ENCODE measurements at regions not wholly inside any gene's neighbourhood (a gene's known extent, or its start where the extent isn't known, plus 50 kb on each side); places are given as distances from the start of the nearest gene placed in this dataset.

DNA sequence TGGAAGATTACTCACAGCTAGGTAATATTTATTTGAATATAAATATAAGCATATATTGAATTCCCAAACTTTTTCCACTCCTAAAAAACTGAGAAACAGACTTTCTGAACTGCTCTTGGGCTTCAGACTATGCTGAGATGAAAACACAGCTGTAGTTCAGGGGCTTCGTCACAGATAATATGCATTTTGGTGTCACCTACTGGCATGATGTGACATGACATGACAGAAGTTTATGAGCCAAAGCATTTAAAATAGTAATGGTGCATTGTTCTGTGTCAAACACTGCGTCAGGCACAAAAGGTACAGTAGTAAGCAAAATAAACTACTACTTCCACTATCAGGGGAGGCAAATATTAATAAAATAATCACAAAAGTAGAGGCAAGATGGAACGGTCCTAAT, 171.3 kb downstream of the BTC start:
- TF ChIP-seq ZFP3 (CRISPR knock-in tag; IDR thresholded peaks at IDR 0.05) (no peak), TCF4 (CRISPR knock-in tag; IDR thresholded peaks at IDR 0.05; ENCODE audit: borderline replicate concordance) (no peak), TOX (CRISPR knock-in tag; IDR thresholded peaks at IDR 0.05; ENCODE audit: borderline replicate concordance) (no peak), ZNF8 (CRISPR knock-in tag; IDR thresholded peaks at IDR 0.05) (no peak), GLIS3 (CRISPR knock-in tag; IDR thresholded peaks at IDR 0.05) (no peak), ISL1 (CRISPR knock-in tag; IDR thresholded peaks at IDR 0.05) (no peak), PPARA (CRISPR knock-in tag; IDR thresholded peaks at IDR 0.05; ENCODE audit: borderline replicate concordance) (no peak), CSDC2 (CRISPR knock-in tag; IDR thresholded peaks at IDR 0.05) (no peak), ZNF565 (CRISPR knock-in tag; conservative IDR thresholded peaks at IDR 0.05; ENCODE audit: low read depth) (no peak), ARNTL (CRISPR knock-in tag; IDR thresholded peaks at IDR 0.05; ENCODE audit: borderline replicate concordance, low read depth) (no peak), ZNF70 (CRISPR knock-in tag; IDR thresholded peaks at IDR 0.05) (no peak), ZC3H10 (CRISPR knock-in tag; IDR thresholded peaks at IDR 0.05) (no peak), ZFP30 (CRISPR knock-in tag; IDR thresholded peaks at IDR 0.05) (no peak)
- TF ChIP-seq, protein P1, sequence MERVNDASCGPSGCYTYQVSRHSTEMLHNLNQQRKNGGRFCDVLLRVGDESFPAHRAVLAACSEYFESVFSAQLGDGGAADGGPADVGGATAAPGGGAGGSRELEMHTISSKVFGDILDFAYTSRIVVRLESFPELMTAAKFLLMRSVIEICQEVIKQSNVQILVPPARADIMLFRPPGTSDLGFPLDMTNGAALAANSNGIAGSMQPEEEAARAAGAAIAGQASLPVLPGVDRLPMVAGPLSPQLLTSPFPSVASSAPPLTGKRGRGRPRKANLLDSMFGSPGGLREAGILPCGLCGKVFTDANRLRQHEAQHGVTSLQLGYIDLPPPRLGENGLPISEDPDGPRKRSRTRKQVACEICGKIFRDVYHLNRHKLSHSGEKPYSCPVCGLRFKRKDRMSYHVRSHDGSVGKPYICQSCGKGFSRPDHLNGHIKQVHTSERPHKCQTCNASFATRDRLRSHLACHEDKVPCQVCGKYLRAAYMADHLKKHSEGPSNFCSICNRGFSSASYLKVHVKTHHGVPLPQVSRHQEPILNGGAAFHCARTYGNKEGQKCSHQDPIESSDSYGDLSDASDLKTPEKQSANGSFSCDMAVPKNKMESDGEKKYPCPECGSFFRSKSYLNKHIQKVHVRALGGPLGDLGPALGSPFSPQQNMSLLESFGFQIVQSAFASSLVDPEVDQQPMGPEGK (CRISPR knock-in tag; IDR thresholded peaks at IDR 0.05; ENCODE audit: borderline replicate concordance): no peak
- TF ChIP-seq, protein P2, sequence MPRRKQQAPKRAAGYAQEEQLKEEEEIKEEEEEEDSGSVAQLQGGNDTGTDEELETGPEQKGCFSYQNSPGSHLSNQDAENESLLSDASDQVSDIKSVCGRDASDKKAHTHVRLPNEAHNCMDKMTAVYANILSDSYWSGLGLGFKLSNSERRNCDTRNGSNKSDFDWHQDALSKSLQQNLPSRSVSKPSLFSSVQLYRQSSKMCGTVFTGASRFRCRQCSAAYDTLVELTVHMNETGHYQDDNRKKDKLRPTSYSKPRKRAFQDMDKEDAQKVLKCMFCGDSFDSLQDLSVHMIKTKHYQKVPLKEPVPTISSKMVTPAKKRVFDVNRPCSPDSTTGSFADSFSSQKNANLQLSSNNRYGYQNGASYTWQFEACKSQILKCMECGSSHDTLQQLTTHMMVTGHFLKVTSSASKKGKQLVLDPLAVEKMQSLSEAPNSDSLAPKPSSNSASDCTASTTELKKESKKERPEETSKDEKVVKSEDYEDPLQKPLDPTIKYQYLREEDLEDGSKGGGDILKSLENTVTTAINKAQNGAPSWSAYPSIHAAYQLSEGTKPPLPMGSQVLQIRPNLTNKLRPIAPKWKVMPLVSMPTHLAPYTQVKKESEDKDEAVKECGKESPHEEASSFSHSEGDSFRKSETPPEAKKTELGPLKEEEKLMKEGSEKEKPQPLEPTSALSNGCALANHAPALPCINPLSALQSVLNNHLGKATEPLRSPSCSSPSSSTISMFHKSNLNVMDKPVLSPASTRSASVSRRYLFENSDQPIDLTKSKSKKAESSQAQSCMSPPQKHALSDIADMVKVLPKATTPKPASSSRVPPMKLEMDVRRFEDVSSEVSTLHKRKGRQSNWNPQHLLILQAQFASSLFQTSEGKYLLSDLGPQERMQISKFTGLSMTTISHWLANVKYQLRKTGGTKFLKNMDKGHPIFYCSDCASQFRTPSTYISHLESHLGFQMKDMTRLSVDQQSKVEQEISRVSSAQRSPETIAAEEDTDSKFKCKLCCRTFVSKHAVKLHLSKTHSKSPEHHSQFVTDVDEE (CRISPR knock-in tag; IDR thresholded peaks at IDR 0.05): no peak
- TF ChIP-seq, protein P3, sequence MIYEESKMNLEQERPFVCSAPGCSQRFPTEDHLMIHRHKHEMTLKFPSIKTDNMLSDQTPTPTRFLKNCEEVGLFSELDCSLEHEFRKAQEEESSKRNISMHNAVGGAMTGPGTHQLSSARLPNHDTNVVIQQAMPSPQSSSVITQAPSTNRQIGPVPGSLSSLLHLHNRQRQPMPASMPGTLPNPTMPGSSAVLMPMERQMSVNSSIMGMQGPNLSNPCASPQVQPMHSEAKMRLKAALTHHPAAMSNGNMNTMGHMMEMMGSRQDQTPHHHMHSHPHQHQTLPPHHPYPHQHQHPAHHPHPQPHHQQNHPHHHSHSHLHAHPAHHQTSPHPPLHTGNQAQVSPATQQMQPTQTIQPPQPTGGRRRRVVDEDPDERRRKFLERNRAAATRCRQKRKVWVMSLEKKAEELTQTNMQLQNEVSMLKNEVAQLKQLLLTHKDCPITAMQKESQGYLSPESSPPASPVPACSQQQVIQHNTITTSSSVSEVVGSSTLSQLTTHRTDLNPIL (CRISPR knock-in tag; IDR thresholded peaks at IDR 0.05; ENCODE audit: low read depth): no peak
- TF ChIP-seq, protein P4, sequence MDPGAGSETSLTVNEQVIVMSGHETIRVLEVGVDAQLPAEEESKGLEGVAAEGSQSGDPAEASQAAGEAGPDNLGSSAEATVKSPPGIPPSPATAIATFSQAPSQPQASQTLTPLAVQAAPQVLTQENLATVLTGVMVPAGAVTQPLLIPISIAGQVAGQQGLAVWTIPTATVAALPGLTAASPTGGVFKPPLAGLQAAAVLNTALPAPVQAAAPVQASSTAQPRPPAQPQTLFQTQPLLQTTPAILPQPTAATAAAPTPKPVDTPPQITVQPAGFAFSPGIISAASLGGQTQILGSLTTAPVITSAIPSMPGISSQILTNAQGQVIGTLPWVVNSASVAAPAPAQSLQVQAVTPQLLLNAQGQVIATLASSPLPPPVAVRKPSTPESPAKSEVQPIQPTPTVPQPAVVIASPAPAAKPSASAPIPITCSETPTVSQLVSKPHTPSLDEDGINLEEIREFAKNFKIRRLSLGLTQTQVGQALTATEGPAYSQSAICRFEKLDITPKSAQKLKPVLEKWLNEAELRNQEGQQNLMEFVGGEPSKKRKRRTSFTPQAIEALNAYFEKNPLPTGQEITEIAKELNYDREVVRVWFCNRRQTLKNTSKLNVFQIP (CRISPR knock-in tag; IDR thresholded peaks at IDR 0.05; ENCODE audit: borderline replicate concordance, low read depth): no peak

DNA sequence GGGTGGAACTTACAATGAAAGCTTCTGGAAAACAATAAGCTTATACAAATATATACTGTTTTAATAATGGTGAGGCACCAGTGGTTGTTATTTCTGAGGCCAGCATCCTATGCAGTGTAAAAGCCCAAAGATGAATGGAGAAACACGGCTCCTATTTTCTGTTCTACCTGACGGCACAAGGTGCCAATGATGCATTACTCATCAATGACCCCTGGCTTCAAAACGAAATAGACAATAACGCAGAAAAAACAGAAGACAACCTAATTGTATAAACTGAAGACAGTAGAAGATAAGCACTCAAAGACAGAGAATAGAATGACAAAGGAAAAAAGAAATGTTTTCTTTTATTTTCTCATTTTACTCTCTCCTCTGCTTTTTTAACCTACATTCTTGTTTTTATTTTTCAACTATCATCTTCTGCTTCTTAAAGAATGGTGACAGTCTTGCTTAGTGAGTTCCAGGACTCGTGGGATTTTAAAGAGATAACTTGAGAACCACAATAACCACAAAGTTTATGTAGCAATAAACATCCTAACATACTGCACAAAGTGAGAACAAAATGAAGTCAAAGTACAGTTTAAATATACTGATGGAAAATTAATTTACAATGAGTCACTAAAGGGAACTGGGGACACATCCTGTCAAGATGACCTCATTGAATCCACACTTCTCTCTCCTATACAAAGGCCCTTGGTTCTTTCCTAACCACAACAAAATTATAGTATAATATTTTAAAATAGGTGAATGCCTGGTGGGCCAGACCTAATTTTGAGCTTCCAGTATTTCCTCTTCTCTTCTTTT, 169.8 kb downstream of the BTC start:
- TF ChIP-seq, protein P2 (CRISPR knock-in tag; IDR thresholded peaks at IDR 0.05): no peak
- TF ChIP-seq, protein P4 (CRISPR knock-in tag; IDR thresholded peaks at IDR 0.05; ENCODE audit: borderline replicate concordance, low read depth): no peak
- no peak for TF ChIP-seq ZFP3 (CRISPR knock-in tag; IDR thresholded peaks at IDR 0.05)
- TF ChIP-seq TCF4 (CRISPR knock-in tag; IDR thresholded peaks at IDR 0.05; ENCODE audit: borderline replicate concordance): no peak
- TF ChIP-seq, protein P3 (CRISPR knock-in tag; IDR thresholded peaks at IDR 0.05; ENCODE audit: low read depth): no peak
- peak; percentile 77 for ATAC-seq

More for the DNA sequence above, 171.3 kb downstream of the BTC start:
- peak; percentile 40; the same call in 1 of the 3 replicates for ATAC-seq

Data from SK-N-SH treated with all-trans-retinoic acid at 6 μM for 48 hours (cell line).